ENCODE measurements at regions not wholly inside any gene's neighbourhood (a gene's known extent, or its start where the extent isn't known, plus 50 kb on each side); places are given as distances from the start of the nearest gene placed in this dataset.

DNA sequence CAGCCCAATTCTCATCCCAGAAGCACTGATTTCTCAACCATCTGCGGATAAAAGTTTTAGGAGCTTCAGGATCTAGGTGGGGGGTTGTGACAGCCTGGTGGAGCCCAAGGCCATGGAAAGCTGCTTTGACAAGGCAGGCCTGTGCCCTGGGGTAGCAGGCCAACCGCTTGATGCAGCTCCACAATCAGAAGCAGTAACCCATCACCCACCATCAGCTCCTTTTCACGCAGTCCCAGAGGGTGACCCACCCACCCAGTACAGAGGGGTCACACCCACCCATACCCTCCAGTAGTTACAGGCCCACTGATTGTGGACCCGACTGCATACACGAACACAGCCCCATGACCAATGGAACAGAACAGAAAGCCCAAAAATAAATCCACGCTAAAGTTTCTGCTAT lies 253.9 kb downstream of the AHR start:
- TF ChIP-seq ZNF138 (CRISPR knock-in tag; IDR thresholded peaks at IDR 0.05; ENCODE audit: low read depth) (no peak), SOX5 (CRISPR knock-in tag; IDR thresholded peaks at IDR 0.05; ENCODE audit: borderline replicate concordance) (no peak), ZNF780A (CRISPR knock-in tag; IDR thresholded peaks at IDR 0.05) (no peak), TCF7 (IDR thresholded peaks at IDR 0.05; ENCODE audit: low read depth) (no peak), BHLHE40 (IDR thresholded peaks at IDR 0.05; ENCODE audit: low read length) (no peak), NFRKB (IDR thresholded peaks at IDR 0.05) (no peak)

All from HepG2 (cell line).